Suppressor macrophage (primary cell): ENCODE measurements at regions not wholly inside any gene's neighbourhood (a gene's known extent, or its start where the extent isn't known, plus 50 kb on each side); places are given as distances from the start of the nearest gene placed in this dataset.

Experiments used
- DNase-seq, 4 experiments: peaks; one replicate each; pipeline ENCODE4 v3.0.0-alpha.2; 2020 to 2022

DNA sequence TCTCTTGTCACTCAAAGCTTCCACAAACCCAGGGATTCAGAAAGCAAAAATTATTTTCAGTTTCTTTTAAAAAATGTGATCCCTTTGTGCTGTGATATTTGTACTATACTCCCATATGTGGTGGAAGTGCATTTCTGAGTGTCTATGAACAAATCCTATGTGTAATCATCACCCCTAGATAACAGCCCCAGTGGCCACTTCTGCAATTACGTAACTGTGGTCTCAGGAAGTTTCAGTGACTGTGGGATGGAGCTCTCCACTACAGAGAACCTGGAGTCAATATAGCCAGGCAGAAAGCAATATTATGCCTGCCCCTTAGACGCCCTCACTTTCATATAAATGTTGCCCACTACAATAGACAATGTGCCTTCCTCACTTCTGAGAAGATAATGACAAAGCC lies 1101.7 kb upstream of the GHITM start:
- DNase-seq: peak in 3 of 4 experiments; percentile 2 to 7 (median 2)

- DNase-seq: no peak
These were observed 1100.7 kb upstream of the GHITM start for GRCh38 chr10:83038631-83039030.

DNA sequence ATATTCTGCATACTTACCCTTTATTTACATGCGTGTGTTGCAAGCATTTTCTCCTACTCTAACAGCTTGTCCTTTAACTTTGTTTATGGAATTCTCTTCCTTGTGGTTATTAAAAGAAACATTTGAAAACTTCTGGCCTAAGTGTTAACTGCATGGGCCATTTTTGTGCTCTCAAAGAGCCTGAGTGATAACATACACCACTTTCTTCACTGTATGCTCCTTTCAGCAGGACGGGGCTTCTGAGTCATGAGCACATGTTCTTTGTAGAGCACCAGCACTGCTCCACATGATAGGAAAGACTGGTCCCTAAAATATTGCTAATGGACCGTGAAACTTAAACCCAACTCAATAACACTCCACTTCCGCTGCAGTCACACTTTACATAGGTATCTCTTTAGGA lies 1093.6 kb upstream of the GHITM start:
- DNase-seq: no peak

DNA sequence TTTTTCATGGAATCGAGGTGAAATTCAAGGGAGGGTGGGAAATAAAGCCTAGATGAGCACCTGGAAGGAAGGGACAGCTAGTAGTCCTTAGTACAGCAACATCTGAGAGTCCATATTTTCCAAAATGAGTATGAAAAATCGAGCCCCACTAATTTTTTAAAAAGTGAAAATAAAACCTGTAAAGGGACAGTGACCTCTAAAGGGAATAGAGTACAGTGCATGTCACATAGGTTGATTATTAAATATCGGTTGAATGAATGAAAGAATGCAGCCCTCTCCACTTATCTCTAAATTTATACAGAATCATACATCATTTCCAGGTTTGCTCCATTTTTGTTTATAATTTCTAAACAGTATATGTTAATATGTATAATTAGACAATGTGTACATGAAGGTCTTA lies 1088.5 kb upstream of the GHITM start:
- DNase-seq: no peak

DNA sequence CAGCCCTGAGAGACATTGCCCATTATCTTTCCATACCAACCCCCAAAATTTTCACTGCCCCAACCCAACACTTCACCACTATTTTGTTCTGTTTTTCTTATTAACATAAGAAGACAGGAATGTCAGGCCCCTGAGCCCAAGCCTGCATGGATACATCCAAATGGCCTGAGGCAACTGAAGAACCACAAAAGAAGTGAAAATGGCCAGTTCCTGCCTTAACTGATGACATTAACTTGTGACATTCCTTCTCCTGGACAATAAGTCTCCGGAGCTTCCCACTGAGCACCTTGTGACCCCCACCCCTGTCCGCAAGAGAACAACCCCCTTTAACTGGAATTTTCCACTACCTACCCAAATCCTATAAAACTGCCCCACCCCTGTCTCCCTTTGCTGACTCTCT lies 1076.4 kb upstream of the GHITM start:
- DNase-seq: no peak

- no peak for DNase-seq
These were observed 1065.8 kb upstream of the GHITM start for GRCh38 chr10:83073472-83073871.

GRCh38 chr10:83075016-83075814 lies 1064.1 kb upstream of the GHITM start:
- DNase-seq: no peak

DNA sequence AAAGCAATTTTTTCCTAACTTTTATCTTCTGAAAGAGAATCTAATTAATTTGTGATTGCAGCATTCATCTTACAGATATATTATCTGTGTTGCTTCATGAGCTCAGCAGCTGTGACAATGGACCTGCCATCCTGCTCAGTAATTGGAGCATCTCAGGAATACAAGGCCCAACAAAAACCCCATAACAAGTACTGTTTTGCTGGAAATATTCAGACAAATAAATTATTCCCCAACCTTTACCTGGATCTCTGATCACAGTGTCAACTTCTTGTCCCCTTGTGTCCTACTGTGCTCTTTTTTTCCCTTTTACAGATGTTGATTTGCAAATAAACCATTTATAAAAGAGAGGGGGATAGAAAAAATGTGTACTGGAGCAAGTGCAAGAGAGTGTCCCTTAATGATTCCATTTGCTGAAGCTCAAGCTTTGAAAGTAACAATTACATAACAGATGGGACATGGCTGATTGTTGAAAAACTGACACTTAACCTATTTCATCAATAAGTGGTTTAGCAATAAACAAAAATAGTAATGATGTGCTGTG lies 1063.4 kb upstream of the GHITM start:
- DNase-seq: no peak

DNA sequence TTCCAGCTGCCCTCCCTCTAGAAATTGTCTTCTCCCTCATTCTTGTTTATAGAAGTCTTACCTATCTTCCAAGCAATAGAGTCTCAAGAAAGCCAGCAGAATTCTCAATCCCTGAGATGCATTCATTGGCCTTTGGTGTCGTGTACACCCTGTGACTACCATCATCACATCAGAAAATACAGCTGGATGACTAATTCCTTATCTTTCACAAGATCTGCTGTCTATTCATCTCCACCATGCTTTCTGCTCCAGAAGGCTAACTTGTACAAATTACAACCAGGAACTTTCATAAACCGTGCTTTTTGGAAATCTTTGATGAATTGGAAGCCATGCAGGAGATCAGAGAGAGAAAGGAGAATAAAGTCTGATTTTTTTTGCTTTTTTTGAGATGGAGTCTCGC lies 1062.9 kb upstream of the GHITM start:
- no peak for DNase-seq

DNA sequence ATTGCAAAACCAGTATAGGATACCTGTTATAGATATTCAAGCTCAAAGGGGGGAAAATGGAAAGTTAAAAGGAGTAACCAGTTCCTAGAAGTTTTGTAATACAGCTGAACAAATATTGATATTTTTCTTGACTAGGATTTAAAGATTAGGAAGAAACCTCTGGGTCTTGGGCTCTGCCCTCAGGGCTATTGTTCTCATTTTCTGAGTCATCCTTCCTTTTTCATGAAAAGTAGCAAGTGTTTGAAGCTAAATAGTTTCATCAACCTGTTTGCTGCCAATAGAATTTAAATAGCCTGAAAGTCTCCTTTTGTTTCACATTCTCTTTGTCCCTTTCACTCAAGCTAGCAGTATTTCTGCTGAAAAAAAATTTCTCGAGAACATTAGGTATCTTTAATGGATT lies 1061.1 kb upstream of the GHITM start:
- no peak for DNase-seq

GRCh38 chr10:83078645-83079044 lies 1060.7 kb upstream of the GHITM start:
- DNase-seq: no peak

DNA sequence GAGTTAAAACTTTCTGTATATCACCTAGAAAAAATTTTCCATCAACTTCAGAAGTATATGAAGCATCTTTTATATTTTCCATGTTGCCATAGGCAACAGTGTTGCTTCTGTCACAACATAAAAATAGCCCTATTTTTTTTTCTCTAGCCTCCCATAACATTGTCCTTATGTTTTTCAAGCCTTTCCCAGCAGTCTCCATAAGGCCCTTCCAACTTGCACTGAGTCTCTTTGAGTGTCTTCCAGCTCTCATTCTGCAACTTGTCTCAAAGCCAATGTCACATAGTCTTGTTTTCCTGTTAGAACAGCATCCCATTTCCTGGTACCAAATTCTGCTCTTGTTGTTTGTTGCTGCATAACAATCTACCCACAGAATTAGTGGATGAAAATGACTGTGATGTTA lies 1055.5 kb upstream of the GHITM start:
- no peak for DNase-seq

DNA sequence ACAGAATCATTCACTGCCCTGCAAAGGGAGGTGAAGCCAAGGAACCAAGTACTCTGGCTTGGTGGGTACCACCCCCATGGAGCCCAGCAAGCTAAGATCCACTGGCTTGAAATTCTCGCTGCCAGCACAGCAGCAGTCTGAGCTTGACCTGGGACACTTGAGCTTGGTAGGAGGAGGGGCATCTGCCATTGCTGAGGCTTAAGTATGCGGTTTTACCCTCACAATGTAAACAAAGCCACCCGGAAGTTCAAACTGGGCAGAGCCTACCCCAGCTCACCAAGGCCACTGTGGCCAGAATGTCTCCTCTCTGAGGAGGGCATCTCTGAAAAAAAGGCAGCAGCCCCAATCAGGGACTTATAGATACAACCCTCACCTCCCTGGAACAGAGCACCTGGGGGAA lies 1050.0 kb upstream of the GHITM start:
- no peak for DNase-seq

- DNase-seq: no peak
These were observed 1034.7 kb upstream of the GHITM start for GRCh38 chr10:83104616-83105015.

GRCh38 chr10:83108565-83109333 lies 1030.6 kb upstream of the GHITM start:
- DNase-seq: no peak

- no peak for DNase-seq
These were observed 1020.0 kb upstream of the GHITM start for GRCh38 chr10:83119346-83119745.

DNA sequence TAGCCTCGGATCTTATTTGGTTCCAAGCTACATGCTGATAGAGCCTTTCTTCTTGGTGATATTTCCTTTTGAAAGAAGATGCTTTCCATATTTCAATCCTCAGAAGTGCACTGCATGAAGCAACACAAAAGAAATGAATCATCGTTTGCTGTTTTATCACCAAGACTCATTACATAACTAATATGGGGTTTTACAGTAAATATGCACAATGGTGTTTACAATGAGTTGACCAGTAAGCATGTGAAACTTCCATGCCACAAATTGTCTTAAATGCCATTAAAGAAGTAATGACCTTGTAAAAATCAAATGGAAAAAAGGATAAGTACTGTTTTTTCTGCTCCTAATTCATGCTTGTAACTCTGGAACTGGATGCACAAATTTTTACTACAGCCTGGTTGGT lies 1017.0 kb upstream of the GHITM start:
- no peak for DNase-seq

DNA sequence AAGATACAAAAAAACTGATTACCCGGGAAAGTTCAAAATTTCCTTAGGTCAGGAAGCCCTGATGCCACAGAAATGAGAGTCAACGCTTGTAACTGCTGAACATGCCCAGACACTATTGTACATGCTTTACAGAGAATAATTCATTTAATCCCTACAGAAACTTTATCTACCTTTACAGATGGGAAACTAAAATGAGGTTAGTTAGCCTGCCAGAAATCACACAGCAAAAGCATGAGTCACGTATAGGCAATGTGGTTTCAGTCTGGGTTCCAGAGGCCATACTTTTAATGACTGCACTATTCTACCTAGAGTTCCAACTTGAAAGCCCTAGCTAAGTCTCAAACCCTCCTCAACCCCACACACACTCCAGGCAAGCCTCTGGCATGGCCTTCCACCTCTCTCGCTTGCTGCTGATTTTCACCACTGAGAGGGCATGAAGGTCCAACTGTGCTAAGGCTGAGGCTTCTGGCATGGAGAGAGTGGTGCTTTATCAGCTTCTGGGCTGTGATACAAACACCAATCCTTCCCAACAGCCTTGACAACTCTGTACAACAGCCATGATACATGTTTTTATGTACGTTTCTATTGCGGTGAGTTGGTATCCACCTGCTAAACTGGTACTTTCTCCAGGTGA lies 1011.2 kb upstream of the GHITM start:
- no peak for DNase-seq

DNA sequence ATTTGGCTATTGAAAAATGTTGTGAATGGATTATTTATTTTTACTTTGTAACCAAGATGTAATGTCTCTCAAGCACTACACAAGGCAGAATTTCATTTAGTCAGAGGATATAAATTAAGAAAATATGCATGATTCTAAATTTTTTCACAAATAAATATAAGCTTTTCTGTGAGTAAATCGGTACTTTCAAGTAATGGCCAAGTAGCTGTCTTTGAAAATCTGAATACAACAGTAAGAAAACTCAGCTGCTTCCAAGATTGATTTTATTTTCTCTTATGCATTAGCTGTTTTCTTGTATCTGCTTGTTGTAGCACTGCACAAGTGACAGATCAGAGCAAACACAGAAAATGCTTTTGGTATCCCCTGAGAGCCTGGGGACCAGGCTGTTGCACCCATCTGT lies 998.5 kb upstream of the GHITM start:
- DNase-seq: no peak

GRCh38 chr10:83142074-83142563 lies 997.2 kb upstream of the GHITM start:
- DNase-seq: no peak

DNA sequence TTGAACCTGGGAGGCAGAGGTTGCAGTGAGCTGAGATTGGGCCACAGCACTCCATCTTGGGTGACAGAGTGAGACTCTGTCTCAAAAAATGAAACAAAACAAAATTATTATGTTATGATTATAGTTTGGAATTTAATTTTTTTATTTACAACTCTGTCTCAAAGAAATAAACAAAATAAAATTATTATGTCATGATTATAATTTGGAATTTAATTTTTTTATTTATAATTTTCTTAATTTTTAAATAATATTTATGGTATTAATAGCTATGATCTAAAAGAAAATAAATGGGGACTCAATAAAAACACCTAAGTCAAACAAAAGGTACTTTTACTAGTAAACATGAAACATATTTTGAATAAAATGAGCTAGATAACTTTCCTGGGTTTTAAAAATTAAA lies 994.8 kb upstream of the GHITM start:
- DNase-seq: no peak

GRCh38 chr10:83153714-83154113 lies 985.6 kb upstream of the GHITM start:
- no peak for DNase-seq

- DNase-seq: no peak
These were observed 975.2 kb upstream of the GHITM start for GRCh38 chr10:83164156-83164555.
